ENCODE measurements at regions not wholly inside any gene's neighbourhood (a gene's known extent, or its start where the extent isn't known, plus 50 kb on each side); places are given as distances from the start of the nearest gene placed in this dataset.

GRCh38 chr10:32150532-32151101 lies 94.4 kb upstream of the KIF5B start:
- Histone ChIP-seq H3K9me3 (ENCODE audit: control insufficient read depth in 1 of 2, low read length in 2 of 2) (no peaks in the 10 kb centered on the region), H3K4me3 (ENCODE audit: low read length in 2 of 2) (no peak overlapping the region), H3K4me1 (ENCODE audit: insufficient read depth, low read length) (peaks cover 27% of the 10 kb centered on the region), H3K36me3 (ENCODE audit: insufficient read depth, low read length) (no peaks in the 10 kb centered on the region), H3K27ac (ENCODE audit: low read depth, low read length) (no peak overlapping the region), H3K27me3 (ENCODE audit: insufficient read depth, low read length) (no peaks in the 10 kb centered on the region)
- ChIA-PET CTCF (ENCODE audit: partially characterized antibody) (no interaction called here), POLR2A (ENCODE audit: partially characterized antibody) (no interaction called here)
- H3K9me3 Mint-ChIP-seq: peaks cover 3 to 29% (median 26%) of the 10 kb centered on the region in 8 donors
- peaks cover 8 to 11% of the 10 kb centered on the region in 2 donors for H3K36me3 Mint-ChIP-seq
- H3K4me3 Mint-ChIP-seq: peak overlapping the region; percentile 2 to 74 (median 38)
- peaks cover 16 to 40% (median 22%) of the 10 kb centered on the region in 4 donors for H3K4me1 Mint-ChIP-seq
- no peaks in the 10 kb centered on the region for H3K27me3 Mint-ChIP-seq
- peak overlapping the region; percentile 4 to 86 (median 83) for H3K27ac Mint-ChIP-seq
- peak in 4 of 5 donors; percentile 16 to 50 (median 28) for DNase-seq
- intact Hi-C loops (cut with micrococcal nuclease): no loop called here

- ChIA-PET POLR2A (ENCODE audit: partially characterized antibody) (interaction anchor here (0.6 to 0.7 kb wide), 2 partner anchors 9 to 1366 kb away, joined by 3 read pairs; no protein-coding TSS in a partner anchor), CTCF (ENCODE audit: partially characterized antibody) (no interaction called here)
- H3K4me3 Mint-ChIP-seq: peak overlapping the region in 2 of 8 donors; percentile 3 to 39
- peaks cover 16 to 40% (median 22%) of the 10 kb centered on the region in 4 donors for H3K4me1 Mint-ChIP-seq
- no peaks in the 10 kb centered on the region for H3K27me3 Mint-ChIP-seq
- no peak for DNase-seq
- Histone ChIP-seq H3K9me3 (ENCODE audit: control insufficient read depth in 1 of 2, low read length in 2 of 2) (no peaks in the 10 kb centered on the region), H3K4me3 (ENCODE audit: low read length in 2 of 2) (no peak overlapping the region), H3K27ac (ENCODE audit: low read depth, low read length) (no peak overlapping the region), H3K4me1 (ENCODE audit: insufficient read depth, low read length) (peaks cover 27% of the 10 kb centered on the region), H3K36me3 (ENCODE audit: insufficient read depth, low read length) (no peaks in the 10 kb centered on the region), H3K27me3 (ENCODE audit: insufficient read depth, low read length) (no peaks in the 10 kb centered on the region)
- H3K36me3 Mint-ChIP-seq: peaks cover 3 to 8% of the 10 kb centered on the region in 2 donors
- intact Hi-C loops (cut with micrococcal nuclease): no loop called here
- H3K9me3 Mint-ChIP-seq: peaks cover 2 to 19% (median 17%) of the 10 kb centered on the region in 8 donors
- H3K27ac Mint-ChIP-seq: peak overlapping the region in 3 of 7 donors; percentile 3 to 31 (median 22)
Measured at GRCh38 chr10:32149252-32149955, 93.2 kb upstream of the KIF5B start.

GRCh38 chr10:32148864-32149251 lies 92.6 kb upstream of the KIF5B start:
- no peak for DNase-seq
- Mint-ChIP-seq H3K27me3 (no peaks in the 10 kb centered on the region), H3K4me1 (peaks cover 16 to 40% (median 22%) of the 10 kb centered on the region in 4 donors), H3K9me3 (peaks cover 2 to 17% (median 16%) of the 10 kb centered on the region in 8 donors), H3K36me3 (peaks cover 3 to 8% of the 10 kb centered on the region in 2 donors), H3K4me3 (peak overlapping the region in 2 of 8 donors; percentile 3 to 39), H3K27ac (peak overlapping the region in 2 of 7 donors; percentile 3 to 22)
- no peaks in the 10 kb centered on the region for H3K36me3 ChIP-seq (ENCODE audit: insufficient read depth, low read length)
- H3K27ac ChIP-seq (ENCODE audit: low read depth, low read length): no peak overlapping the region
- no peaks in the 10 kb centered on the region for H3K27me3 ChIP-seq (ENCODE audit: insufficient read depth, low read length)
- no peaks in the 10 kb centered on the region for H3K9me3 ChIP-seq (ENCODE audit: control insufficient read depth in 1 of 2, low read length in 2 of 2)
- CTCF ChIA-PET (ENCODE audit: partially characterized antibody): no interaction called here
- peaks cover 27% of the 10 kb centered on the region for H3K4me1 ChIP-seq (ENCODE audit: insufficient read depth, low read length)
- intact Hi-C loops (cut with micrococcal nuclease): no loop called here
- POLR2A ChIA-PET (ENCODE audit: partially characterized antibody): no interaction called here
- H3K4me3 ChIP-seq (ENCODE audit: low read length in 2 of 2): no peak overlapping the region

GRCh38 chr10:32147730-32148129 lies 91.5 kb upstream of the KIF5B start:
- POLR2A ChIA-PET (ENCODE audit: partially characterized antibody): no interaction called here
- no peak for DNase-seq
- Mint-ChIP-seq H3K4me1 (peaks cover 14 to 36% (median 22%) of the 10 kb centered on the region in 4 donors), H3K4me3 (no peak overlapping the region), H3K9me3 (peaks cover 0 to 9% (median 5%) of the 10 kb centered on the region in 8 donors), H3K36me3 (peaks cover 3% of the 10 kb centered on the region in 2 donors), H3K27ac (no peak overlapping the region), H3K27me3 (no peaks in the 10 kb centered on the region)
- Histone ChIP-seq H3K9me3 (ENCODE audit: control insufficient read depth in 1 of 2, low read length in 2 of 2) (no peaks in the 10 kb centered on the region), H3K4me1 (ENCODE audit: insufficient read depth, low read length) (peaks cover 27% of the 10 kb centered on the region), H3K27me3 (ENCODE audit: insufficient read depth, low read length) (no peaks in the 10 kb centered on the region), H3K27ac (ENCODE audit: low read depth, low read length) (no peak overlapping the region), H3K36me3 (ENCODE audit: insufficient read depth, low read length) (no peaks in the 10 kb centered on the region), H3K4me3 (ENCODE audit: low read length in 2 of 2) (no peak overlapping the region)
- CTCF ChIA-PET (ENCODE audit: partially characterized antibody): no interaction called here
- intact Hi-C loops (cut with micrococcal nuclease): no loop called here

DNA sequence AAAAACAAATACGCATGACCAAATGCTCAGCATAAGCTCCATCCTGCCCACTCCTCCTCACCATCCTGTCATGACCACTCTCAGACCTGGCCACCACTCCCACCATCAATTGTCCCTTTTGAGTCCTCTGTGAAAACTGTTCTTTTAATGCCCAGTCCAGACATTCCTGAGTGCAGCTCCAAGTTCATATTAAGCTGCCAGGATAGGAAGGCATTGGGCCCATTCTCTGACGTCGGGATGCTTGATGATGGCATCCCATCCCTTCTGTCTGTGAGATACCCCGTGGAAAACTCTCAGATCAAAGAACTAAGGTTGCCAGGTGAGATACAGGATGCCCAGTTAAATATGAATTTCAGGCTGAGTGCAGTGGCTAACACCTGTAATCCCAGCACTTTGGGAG lies 89.9 kb upstream of the KIF5B start:
- intact Hi-C loops (cut with micrococcal nuclease): no loop called here
- H3K4me1 ChIP-seq (ENCODE audit: insufficient read depth, low read length): peaks cover 23% of the 10 kb centered on the region
- H3K4me3 ChIP-seq (ENCODE audit: low read length in 2 of 2): no peak overlapping the region
- H3K27ac ChIP-seq (ENCODE audit: low read depth, low read length): no peak overlapping the region
- H3K4me1 Mint-ChIP-seq: peaks cover 12 to 24% (median 18%) of the 10 kb centered on the region in 4 donors
- ChIA-PET POLR2A (ENCODE audit: partially characterized antibody) (no interaction called here), CTCF (ENCODE audit: partially characterized antibody) (no interaction called here)
- H3K27me3 ChIP-seq (ENCODE audit: insufficient read depth, low read length): no peaks in the 10 kb centered on the region
- H3K27ac Mint-ChIP-seq: peak overlapping the region in 1 of 7 donors; percentile 15
- no peaks in the 10 kb centered on the region for H3K36me3 ChIP-seq (ENCODE audit: insufficient read depth, low read length)
- no peaks in the 10 kb centered on the region for H3K27me3 Mint-ChIP-seq
- no peaks in the 10 kb centered on the region for H3K36me3 Mint-ChIP-seq
- DNase-seq: no peak
- peaks cover 0 to 1% (median 0%) of the 10 kb centered on the region in 8 donors for H3K9me3 Mint-ChIP-seq
- H3K9me3 ChIP-seq (ENCODE audit: control insufficient read depth in 1 of 2, low read length in 2 of 2): no peaks in the 10 kb centered on the region
- H3K4me3 Mint-ChIP-seq: no peak overlapping the region

DNA sequence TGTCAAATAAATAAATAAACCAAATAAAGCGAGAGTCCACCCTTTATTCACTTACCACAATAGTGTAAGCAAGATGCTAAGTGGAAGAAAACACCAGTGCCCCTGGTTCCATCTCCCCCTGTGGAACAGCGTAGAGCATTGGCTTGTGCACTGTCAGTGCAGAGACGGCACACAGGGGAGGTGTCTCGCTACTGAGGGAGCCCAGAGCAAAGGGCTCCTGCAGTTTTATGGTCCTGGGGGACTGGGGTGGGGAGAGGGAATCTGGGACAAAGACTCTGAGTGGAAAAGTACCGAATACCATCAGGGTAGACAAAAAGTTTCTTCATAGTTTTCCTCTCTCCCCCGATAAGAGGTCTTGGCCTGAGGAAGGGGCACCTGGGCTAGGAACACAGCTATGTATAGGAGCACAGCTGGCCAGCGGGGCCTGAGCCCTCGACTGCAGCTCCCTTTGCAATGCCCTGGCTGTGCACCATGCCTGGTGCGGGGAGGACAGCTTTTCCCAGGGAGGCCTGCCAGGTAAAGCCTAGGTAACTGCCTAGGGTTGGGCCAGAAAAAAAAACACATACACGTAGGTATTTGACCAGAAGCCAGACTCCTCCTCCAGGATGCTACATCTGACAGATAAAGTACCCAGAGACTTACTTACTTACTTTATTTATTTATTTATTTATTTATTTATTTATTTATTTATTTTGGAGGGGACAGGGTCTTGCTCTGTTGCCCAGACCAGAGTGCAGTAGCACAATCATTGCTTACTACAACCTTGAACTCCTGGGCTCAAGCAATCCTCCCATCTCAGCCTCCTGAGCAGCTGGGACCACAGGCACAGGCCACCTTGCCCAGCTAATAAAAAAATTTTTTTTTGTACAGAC lies 88.8 kb upstream of the KIF5B start:
- ChIA-PET POLR2A (ENCODE audit: partially characterized antibody) (no interaction called here), CTCF (ENCODE audit: partially characterized antibody) (no interaction called here)
- Mint-ChIP-seq H3K4me1 (peaks cover 6 to 13% (median 10%) of the 10 kb centered on the region in 4 donors), H3K4me3 (no peak overlapping the region), H3K36me3 (no peaks in the 10 kb centered on the region), H3K9me3 (peaks cover 0 to 1% (median 0%) of the 10 kb centered on the region in 8 donors), H3K27ac (no peak overlapping the region), H3K27me3 (no peaks in the 10 kb centered on the region)
- no peaks in the 10 kb centered on the region for H3K36me3 ChIP-seq (ENCODE audit: insufficient read depth, low read length)
- DNase-seq: no peak
- intact Hi-C loops (cut with micrococcal nuclease): no loop called here
- H3K9me3 ChIP-seq (ENCODE audit: control insufficient read depth in 1 of 2, low read length in 2 of 2): no peaks in the 10 kb centered on the region
- no peaks in the 10 kb centered on the region for H3K27me3 ChIP-seq (ENCODE audit: insufficient read depth, low read length)
- H3K27ac ChIP-seq (ENCODE audit: low read depth, low read length): no peak overlapping the region
- H3K4me3 ChIP-seq (ENCODE audit: low read length in 2 of 2): no peak overlapping the region
- H3K4me1 ChIP-seq (ENCODE audit: insufficient read depth, low read length): peaks cover 12% of the 10 kb centered on the region

DNA sequence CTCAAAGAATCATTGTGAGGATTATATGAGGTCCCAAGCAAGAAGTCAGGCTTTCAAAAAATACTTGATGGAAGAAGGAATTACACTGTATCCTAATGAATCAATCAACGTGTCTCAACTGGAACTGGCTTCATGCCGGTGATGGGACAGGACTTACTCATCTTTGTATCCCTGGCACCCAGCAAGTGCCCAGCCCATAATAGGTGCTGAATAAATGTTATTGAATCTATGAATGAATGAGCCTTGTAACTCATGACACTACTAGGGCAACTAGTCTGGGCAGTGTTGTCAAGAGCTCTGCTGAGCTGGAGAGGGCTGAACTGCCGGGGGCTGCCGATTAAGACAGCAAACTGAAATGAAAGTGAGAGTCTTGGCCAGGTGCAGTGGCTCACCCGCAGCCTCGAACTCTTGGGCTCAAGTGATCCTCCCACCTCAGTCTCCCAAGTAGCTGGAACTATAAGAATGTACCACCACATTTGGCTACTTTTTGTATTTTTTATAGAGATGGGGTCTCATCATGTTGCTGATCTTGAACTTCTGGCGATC lies 87.2 kb upstream of the KIF5B start:
- Mint-ChIP-seq H3K9me3 (peaks cover 0 to 1% (median 0%) of the 10 kb centered on the region in 8 donors), H3K36me3 (no peaks in the 10 kb centered on the region), H3K4me3 (no peak overlapping the region), H3K27me3 (no peaks in the 10 kb centered on the region), H3K4me1 (peaks cover 0 to 2% (median under 1%) of the 10 kb centered on the region in 4 donors), H3K27ac (no peak overlapping the region)
- ChIA-PET CTCF (ENCODE audit: partially characterized antibody) (no interaction called here), POLR2A (ENCODE audit: partially characterized antibody) (no interaction called here)
- Histone ChIP-seq H3K4me3 (ENCODE audit: low read length in 2 of 2) (no peak overlapping the region), H3K9me3 (ENCODE audit: control insufficient read depth in 1 of 2, low read length in 2 of 2) (no peaks in the 10 kb centered on the region), H3K27me3 (ENCODE audit: insufficient read depth, low read length) (no peaks in the 10 kb centered on the region), H3K27ac (ENCODE audit: low read depth, low read length) (no peak overlapping the region), H3K36me3 (ENCODE audit: insufficient read depth, low read length) (no peaks in the 10 kb centered on the region), H3K4me1 (ENCODE audit: insufficient read depth, low read length) (no peaks in the 10 kb centered on the region)
- intact Hi-C loops (cut with micrococcal nuclease): no loop called here
- DNase-seq: no peak

Measured in CD4-positive, alpha-beta memory T cell (primary cell).